ENCODE measurements at regions not wholly inside any gene's neighbourhood (a gene's known extent, or its start where the extent isn't known, plus 50 kb on each side); places are given as distances from the start of the nearest gene placed in this dataset.

DNA sequence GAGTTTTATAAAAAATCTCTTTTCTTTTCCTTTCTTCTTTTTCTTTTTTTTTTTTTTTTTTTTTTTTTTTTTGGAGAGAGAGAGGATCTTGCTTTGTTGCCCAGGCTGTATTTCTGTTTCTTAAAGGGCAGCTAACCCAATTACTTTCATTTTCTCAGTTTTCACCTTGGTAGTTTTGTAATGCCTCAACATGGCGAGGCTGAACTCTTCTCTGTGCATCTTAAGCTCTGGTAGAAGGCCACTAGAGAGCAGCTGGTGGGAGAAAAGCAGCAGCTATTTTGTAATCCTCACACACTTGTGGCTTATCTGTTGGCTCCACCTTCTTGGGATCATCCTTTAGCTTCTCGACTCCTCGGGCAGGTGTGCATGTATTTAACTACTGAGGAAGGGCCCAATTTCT, 152.2 kb upstream of the MEIS2 start:
- H3K9ac ChIP-seq (ENCODE audit: low read depth in 1 of 2, low read length in 2 of 2): no peak overlapping the region
- no peaks in the 10 kb centered on the region for H3K27me3 ChIP-seq (ENCODE audit: control insufficient read depth in 2 of 2, insufficient read depth in 2 of 2, low read length in 2 of 2)
- H3K4me3 ChIP-seq (ENCODE audit: low read length in 2 of 2): no peak overlapping the region
- H3K9me3 ChIP-seq (ENCODE audit: control insufficient read depth in 2 of 2, low read length in 2 of 2): no peaks in the 10 kb centered on the region
- no peaks in the 10 kb centered on the region for H3K4me1 ChIP-seq (ENCODE audit: control insufficient read depth in 2 of 2, insufficient read depth in 2 of 2, low read length in 2 of 2)
- H3K27ac ChIP-seq (ENCODE audit: low read depth in 2 of 2, low read length in 2 of 2): no peak overlapping the region
- no peaks in the 10 kb centered on the region for H3K36me3 ChIP-seq (ENCODE audit: control insufficient read depth in 2 of 2, insufficient read depth in 2 of 2, low read length in 2 of 2)

DNA sequence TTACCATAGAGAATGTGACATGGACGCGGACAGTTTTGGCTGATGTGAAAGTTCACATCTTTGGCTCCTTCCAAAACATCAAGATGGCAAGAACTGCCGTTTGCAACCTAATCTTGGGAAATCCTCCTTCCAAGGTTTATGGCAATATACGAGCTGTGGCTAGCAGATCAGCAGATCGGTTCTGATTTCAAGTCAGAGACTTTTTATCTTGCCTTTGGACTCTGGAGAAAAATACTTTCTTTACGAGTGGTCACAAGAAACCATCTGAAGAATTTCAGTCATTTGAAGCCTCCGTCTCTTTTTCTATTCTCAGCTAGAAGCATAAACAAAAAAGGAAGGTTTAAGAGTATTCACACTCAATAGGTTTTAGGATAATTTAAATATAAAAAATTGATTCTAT, 153.5 kb upstream of the MEIS2 start:
- no peak overlapping the region for H3K27ac ChIP-seq (ENCODE audit: low read depth in 2 of 2, low read length in 2 of 2)
- H3K27me3 ChIP-seq (ENCODE audit: control insufficient read depth in 2 of 2, insufficient read depth in 2 of 2, low read length in 2 of 2): no peaks in the 10 kb centered on the region
- H3K36me3 ChIP-seq (ENCODE audit: control insufficient read depth in 2 of 2, insufficient read depth in 2 of 2, low read length in 2 of 2): no peaks in the 10 kb centered on the region
- no peak overlapping the region for H3K9ac ChIP-seq (ENCODE audit: low read depth in 1 of 2, low read length in 2 of 2)
- no peaks in the 10 kb centered on the region for H3K4me1 ChIP-seq (ENCODE audit: control insufficient read depth in 2 of 2, insufficient read depth in 2 of 2, low read length in 2 of 2)
- no peak overlapping the region for H3K4me3 ChIP-seq (ENCODE audit: low read length in 2 of 2)
- no peaks in the 10 kb centered on the region for H3K9me3 ChIP-seq (ENCODE audit: control insufficient read depth in 2 of 2, low read length in 2 of 2)

DNA sequence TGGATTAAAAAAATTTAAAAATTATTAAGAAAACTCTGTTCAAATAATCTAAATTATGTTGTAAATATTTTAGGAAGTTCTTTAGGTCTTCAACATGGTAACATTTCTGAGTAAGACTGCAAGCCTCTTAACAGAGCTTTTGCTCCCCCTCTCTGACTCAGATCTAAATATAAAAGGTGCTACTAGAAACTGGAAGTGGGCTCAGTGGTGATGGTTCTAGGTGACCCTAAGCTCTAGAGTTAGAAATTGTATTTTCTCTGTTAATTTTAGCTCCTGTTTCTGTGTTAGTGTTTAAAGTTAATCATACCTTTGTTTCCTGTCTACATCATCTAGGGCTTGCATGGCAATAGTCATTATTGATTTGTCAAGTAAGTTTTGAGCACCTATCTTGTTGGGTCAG, 159.9 kb upstream of the MEIS2 start:
- Histone ChIP-seq H3K4me1 (ENCODE audit: control insufficient read depth in 2 of 2, insufficient read depth in 2 of 2, low read length in 2 of 2) (no peaks in the 10 kb centered on the region), H3K36me3 (ENCODE audit: control insufficient read depth in 2 of 2, insufficient read depth in 2 of 2, low read length in 2 of 2) (no peaks in the 10 kb centered on the region), H3K27me3 (ENCODE audit: control insufficient read depth in 2 of 2, insufficient read depth in 2 of 2, low read length in 2 of 2) (no peaks in the 10 kb centered on the region), H3K9me3 (ENCODE audit: control insufficient read depth in 2 of 2, low read length in 2 of 2) (no peaks in the 10 kb centered on the region), H3K9ac (ENCODE audit: low read depth in 1 of 2, low read length in 2 of 2) (no peak overlapping the region), H3K4me3 (ENCODE audit: low read length in 2 of 2) (no peak overlapping the region), H3K27ac (ENCODE audit: low read depth in 2 of 2, low read length in 2 of 2) (no peak overlapping the region)

DNA sequence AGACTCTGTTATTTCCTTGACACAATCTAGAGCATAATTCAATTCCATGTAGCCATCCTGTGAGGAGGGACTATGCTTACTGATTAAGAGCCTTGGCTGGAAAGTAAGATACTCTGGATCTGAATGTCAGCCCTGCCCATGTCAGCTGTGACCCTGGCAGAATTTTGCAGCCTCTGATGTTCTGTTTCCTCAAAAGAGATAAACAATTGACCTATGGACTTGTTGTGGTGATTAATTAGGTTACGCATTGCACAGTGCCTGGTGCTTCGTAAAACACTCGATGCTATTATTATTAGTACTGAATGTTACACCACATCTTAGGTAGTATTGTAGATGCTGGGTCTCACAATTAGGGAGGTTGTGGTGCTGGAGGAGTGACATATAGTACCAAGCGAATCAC, 161.3 kb upstream of the MEIS2 start:
- H3K27me3 ChIP-seq (ENCODE audit: control insufficient read depth in 2 of 2, insufficient read depth in 2 of 2, low read length in 2 of 2): no peaks in the 10 kb centered on the region
- H3K9me3 ChIP-seq (ENCODE audit: control insufficient read depth in 2 of 2, low read length in 2 of 2): no peaks in the 10 kb centered on the region
- no peak overlapping the region for H3K27ac ChIP-seq (ENCODE audit: low read depth in 2 of 2, low read length in 2 of 2)
- H3K4me3 ChIP-seq (ENCODE audit: low read length in 2 of 2): no peak overlapping the region
- H3K36me3 ChIP-seq (ENCODE audit: control insufficient read depth in 2 of 2, insufficient read depth in 2 of 2, low read length in 2 of 2): no peaks in the 10 kb centered on the region
- H3K4me1 ChIP-seq (ENCODE audit: control insufficient read depth in 2 of 2, insufficient read depth in 2 of 2, low read length in 2 of 2): no peaks in the 10 kb centered on the region
- H3K9ac ChIP-seq (ENCODE audit: low read depth in 1 of 2, low read length in 2 of 2): no peak overlapping the region

DNA sequence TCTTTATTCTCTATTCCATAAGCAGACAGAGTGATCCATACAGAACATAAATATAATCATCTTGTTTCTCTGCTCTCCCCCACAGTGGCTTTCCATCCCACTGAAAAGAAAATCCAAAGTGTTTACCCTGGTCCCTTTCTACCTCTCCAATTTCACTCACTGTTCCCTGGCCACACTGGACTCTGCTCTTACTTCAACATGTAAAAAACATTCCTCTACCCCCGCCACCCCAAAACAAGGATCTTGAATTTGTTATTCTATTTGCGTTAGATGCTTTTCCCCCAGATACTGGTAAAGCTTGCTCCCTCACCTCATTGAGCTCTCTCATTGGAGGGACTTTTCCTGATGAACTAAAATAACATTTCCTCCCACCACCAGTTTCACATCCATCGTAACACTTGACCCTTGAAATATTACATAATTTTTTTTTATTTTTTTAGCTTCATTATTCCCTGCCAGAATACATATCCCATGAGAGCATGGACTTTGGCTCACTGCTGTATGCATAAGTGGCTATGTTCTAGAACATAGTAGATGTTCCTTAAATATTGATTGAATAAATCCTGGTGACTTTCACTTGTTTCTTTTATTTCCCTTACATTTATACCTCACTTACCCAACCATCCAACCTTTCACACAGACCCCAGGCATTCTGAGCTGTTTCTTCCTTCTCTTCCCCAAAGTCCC, 162.7 kb upstream of the MEIS2 start:
- Histone ChIP-seq H3K4me3 (ENCODE audit: low read length in 2 of 2) (no peak overlapping the region), H3K9ac (ENCODE audit: low read depth in 1 of 2, low read length in 2 of 2) (no peak overlapping the region), H3K9me3 (ENCODE audit: control insufficient read depth in 2 of 2, low read length in 2 of 2) (no peaks in the 10 kb centered on the region), H3K36me3 (ENCODE audit: control insufficient read depth in 2 of 2, insufficient read depth in 2 of 2, low read length in 2 of 2) (no peaks in the 10 kb centered on the region), H3K4me1 (ENCODE audit: control insufficient read depth in 2 of 2, insufficient read depth in 2 of 2, low read length in 2 of 2) (no peaks in the 10 kb centered on the region), H3K27me3 (ENCODE audit: control insufficient read depth in 2 of 2, insufficient read depth in 2 of 2, low read length in 2 of 2) (no peaks in the 10 kb centered on the region), H3K27ac (ENCODE audit: low read depth in 2 of 2, low read length in 2 of 2) (no peak overlapping the region)

DNA sequence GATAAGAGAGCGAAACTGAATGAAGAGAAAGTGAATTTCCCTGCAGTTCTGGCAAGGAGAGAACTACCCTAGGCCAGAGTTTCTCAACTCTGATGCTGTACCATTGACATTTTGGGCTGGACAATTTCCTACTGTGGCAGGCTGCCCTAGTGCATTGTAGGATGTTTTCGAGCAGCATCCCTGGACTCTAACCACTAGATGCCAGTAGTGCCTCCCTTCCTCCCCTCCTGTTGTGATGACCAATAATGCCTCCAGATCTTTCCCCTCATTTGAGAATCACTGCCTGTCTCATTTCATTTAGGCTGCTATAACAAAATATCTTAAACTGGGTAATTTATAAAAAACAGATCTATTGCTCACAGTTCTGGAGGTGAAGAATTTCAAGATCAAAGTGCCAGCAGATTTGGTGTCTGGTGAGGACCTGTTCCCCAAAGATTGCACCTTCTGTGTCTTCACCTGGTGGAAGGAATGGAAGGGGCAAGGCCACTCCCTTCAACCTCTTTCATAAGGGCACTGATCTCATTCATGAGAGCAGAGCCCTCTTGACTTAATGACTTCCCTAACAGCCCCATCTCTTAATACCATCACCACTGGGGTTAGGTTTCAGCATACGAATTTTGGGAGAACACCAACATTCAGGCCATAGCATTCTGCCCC, 188.9 kb upstream of the MEIS2 start:
- Histone ChIP-seq H3K27ac (ENCODE audit: low read depth in 2 of 2, low read length in 2 of 2) (no peak overlapping the region), H3K9me3 (ENCODE audit: control insufficient read depth in 2 of 2, low read length in 2 of 2) (no peaks in the 10 kb centered on the region), H3K4me3 (ENCODE audit: low read length in 2 of 2) (no peak overlapping the region), H3K36me3 (ENCODE audit: control insufficient read depth in 2 of 2, insufficient read depth in 2 of 2, low read length in 2 of 2) (no peaks in the 10 kb centered on the region), H3K27me3 (ENCODE audit: control insufficient read depth in 2 of 2, insufficient read depth in 2 of 2, low read length in 2 of 2) (no peaks in the 10 kb centered on the region), H3K9ac (ENCODE audit: low read depth in 1 of 2, low read length in 2 of 2) (no peak overlapping the region), H3K4me1 (ENCODE audit: control insufficient read depth in 2 of 2, insufficient read depth in 2 of 2, low read length in 2 of 2) (no peaks in the 10 kb centered on the region)

DNA sequence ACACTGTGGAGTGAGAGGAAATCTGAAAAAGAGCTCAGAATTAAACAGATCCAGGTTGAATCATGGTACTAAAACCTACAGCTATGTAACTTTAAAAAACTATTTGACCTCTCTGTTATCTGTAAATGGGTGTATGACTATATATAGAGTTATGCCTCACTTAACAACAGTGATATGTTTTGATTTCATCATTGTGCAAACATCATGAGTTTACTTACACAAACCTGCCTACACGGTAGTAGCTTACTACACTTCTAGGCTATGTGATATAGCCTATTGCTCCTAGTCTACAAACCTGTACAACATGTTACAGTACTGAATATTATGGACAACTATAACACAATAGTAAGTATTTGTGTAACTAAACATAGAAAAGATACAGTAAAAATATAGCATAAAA, 191.6 kb upstream of the MEIS2 start:
- H3K27ac ChIP-seq (ENCODE audit: low read depth in 2 of 2, low read length in 2 of 2): no peak overlapping the region
- H3K9ac ChIP-seq (ENCODE audit: low read depth in 1 of 2, low read length in 2 of 2): no peak overlapping the region
- H3K4me1 ChIP-seq (ENCODE audit: control insufficient read depth in 2 of 2, insufficient read depth in 2 of 2, low read length in 2 of 2): no peaks in the 10 kb centered on the region
- H3K4me3 ChIP-seq (ENCODE audit: low read length in 2 of 2): no peak overlapping the region
- no peaks in the 10 kb centered on the region for H3K27me3 ChIP-seq (ENCODE audit: control insufficient read depth in 2 of 2, insufficient read depth in 2 of 2, low read length in 2 of 2)
- no peaks in the 10 kb centered on the region for H3K36me3 ChIP-seq (ENCODE audit: control insufficient read depth in 2 of 2, insufficient read depth in 2 of 2, low read length in 2 of 2)
- H3K9me3 ChIP-seq (ENCODE audit: control insufficient read depth in 2 of 2, low read length in 2 of 2): no peaks in the 10 kb centered on the region

DNA sequence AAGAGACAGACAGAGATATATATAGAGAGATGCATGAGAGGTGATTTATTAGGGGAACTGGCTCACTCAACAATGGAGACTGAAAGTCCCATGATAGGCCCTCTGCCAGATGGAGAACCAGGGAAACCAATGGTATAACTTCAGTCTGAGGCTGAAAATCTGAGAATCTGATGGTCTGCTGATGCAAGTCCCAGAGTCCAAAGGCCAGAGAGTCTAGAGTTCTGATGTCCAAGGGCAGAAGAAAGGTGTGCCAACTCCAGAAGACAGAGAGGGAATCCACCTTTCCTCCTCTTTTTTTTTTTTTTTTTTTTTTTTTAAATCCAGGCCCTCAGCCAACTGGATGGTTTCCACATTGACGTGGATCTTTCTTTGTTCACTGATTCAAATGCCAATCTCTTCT, 197.9 kb upstream of the MEIS2 start:
- H3K27me3 ChIP-seq (ENCODE audit: control insufficient read depth in 2 of 2, insufficient read depth in 2 of 2, low read length in 2 of 2): no peaks in the 10 kb centered on the region
- H3K4me3 ChIP-seq (ENCODE audit: low read length in 2 of 2): no peak overlapping the region
- no peak overlapping the region for H3K27ac ChIP-seq (ENCODE audit: low read depth in 2 of 2, low read length in 2 of 2)
- no peaks in the 10 kb centered on the region for H3K9me3 ChIP-seq (ENCODE audit: control insufficient read depth in 2 of 2, low read length in 2 of 2)
- H3K4me1 ChIP-seq (ENCODE audit: control insufficient read depth in 2 of 2, insufficient read depth in 2 of 2, low read length in 2 of 2): no peaks in the 10 kb centered on the region
- H3K9ac ChIP-seq (ENCODE audit: low read depth in 1 of 2, low read length in 2 of 2): no peak overlapping the region
- H3K36me3 ChIP-seq (ENCODE audit: control insufficient read depth in 2 of 2, insufficient read depth in 2 of 2, low read length in 2 of 2): no peaks in the 10 kb centered on the region

DNA sequence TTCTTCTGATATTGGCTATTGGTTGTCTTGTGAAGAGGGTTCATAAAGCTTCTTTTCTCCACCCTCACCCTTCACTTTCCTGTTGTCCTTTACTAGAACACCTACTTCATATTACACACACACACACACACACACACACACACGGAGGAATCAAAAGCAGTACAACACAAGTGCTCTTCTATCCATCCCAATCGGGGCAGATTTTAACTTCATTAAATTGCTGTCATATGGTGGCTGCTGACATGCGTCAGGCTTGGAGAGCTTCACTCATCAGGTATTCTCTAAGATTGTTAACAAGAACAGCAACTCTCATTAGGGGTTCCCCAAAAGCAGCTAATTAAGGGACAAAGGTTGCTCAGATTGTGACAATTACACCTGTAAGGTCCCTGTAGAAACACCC, 239.1 kb upstream of the MEIS2 start:
- H3K4me3 ChIP-seq (ENCODE audit: low read length in 2 of 2): no peak overlapping the region
- no peaks in the 10 kb centered on the region for H3K36me3 ChIP-seq (ENCODE audit: control insufficient read depth in 2 of 2, insufficient read depth in 2 of 2, low read length in 2 of 2)
- no peaks in the 10 kb centered on the region for H3K27me3 ChIP-seq (ENCODE audit: control insufficient read depth in 2 of 2, insufficient read depth in 2 of 2, low read length in 2 of 2)
- H3K4me1 ChIP-seq (ENCODE audit: control insufficient read depth in 2 of 2, insufficient read depth in 2 of 2, low read length in 2 of 2): no peaks in the 10 kb centered on the region
- H3K9me3 ChIP-seq (ENCODE audit: control insufficient read depth in 2 of 2, low read length in 2 of 2): no peaks in the 10 kb centered on the region
- H3K9ac ChIP-seq (ENCODE audit: low read depth in 1 of 2, low read length in 2 of 2): no peak overlapping the region
- no peak overlapping the region for H3K27ac ChIP-seq (ENCODE audit: low read depth in 2 of 2, low read length in 2 of 2)

DNA sequence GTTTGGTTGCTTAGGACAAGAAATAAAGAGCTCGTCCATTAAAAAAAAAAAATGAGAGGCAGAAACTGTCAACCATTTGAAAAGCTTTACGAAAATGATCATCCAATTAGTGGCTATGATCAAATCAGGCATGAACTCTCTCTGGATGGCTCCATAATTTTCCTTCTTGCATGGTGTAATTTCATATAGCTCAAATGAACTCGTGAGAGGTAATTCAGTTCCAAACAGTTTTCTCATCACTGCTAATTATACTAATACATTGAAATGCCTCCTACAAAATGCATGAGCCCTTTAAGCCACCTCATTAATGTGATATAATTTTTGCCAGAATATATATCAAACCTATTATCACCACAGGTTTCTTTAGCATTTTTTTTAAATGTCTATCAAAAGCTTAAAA, 239.5 kb upstream of the MEIS2 start:
- H3K4me3 ChIP-seq (ENCODE audit: low read length in 2 of 2): no peak overlapping the region
- H3K9ac ChIP-seq (ENCODE audit: low read depth in 1 of 2, low read length in 2 of 2): no peak overlapping the region
- H3K27ac ChIP-seq (ENCODE audit: low read depth in 2 of 2, low read length in 2 of 2): no peak overlapping the region
- H3K4me1 ChIP-seq (ENCODE audit: control insufficient read depth in 2 of 2, insufficient read depth in 2 of 2, low read length in 2 of 2): no peaks in the 10 kb centered on the region
- H3K36me3 ChIP-seq (ENCODE audit: control insufficient read depth in 2 of 2, insufficient read depth in 2 of 2, low read length in 2 of 2): no peaks in the 10 kb centered on the region
- H3K27me3 ChIP-seq (ENCODE audit: control insufficient read depth in 2 of 2, insufficient read depth in 2 of 2, low read length in 2 of 2): no peaks in the 10 kb centered on the region
- no peaks in the 10 kb centered on the region for H3K9me3 ChIP-seq (ENCODE audit: control insufficient read depth in 2 of 2, low read length in 2 of 2)

Data from mucosa of rectum (tissue), 2 donors.